ENCODE measurements at regions not wholly inside any gene's neighbourhood (a gene's known extent, or its start where the extent isn't known, plus 50 kb on each side); places are given as distances from the start of the nearest gene placed in this dataset.
A peak's percentile ranks its signal among the peaks of the same experiment; 100 is the strongest.
"Not testable (repeated sequence)": the region's sequence is repeated elsewhere in the genome, so short reads cannot be mapped to it uniquely, and the experiment has no call there.

GRCh38 chr14:106810168-106810567 is 1283.8 kb downstream of the TMEM121 start:
- not testable (repeated sequence) for DNase-seq (ENCODE audit: low read depth, low spot score); H3K4me3 ChIP-seq (ENCODE audit: low read length)

- DNase-seq (ENCODE audit: low read depth, low spot score), result no peak
- H3K4me3 ChIP-seq (ENCODE audit: low read length), result no peak overlapping the region
Measured at GRCh38 chr14:106811162-106811561, 1284.8 kb downstream of the TMEM121 start.

GRCh38 chr14:106812788-106813476 is 1286.5 kb downstream of the TMEM121 start:
- DNase-seq (ENCODE audit: low read depth, low spot score), result no peak

GRCh38 chr14:106813477-106813823 is 1287.1 kb downstream of the TMEM121 start:
- DNase-seq (ENCODE audit: low read depth, low spot score), result no peak
- H3K4me3 ChIP-seq (ENCODE audit: low read length), result no peak overlapping the region

More at GRCh38 chr14:106812788-106813476, 1286.5 kb downstream of the TMEM121 start:
- no peak overlapping the region for H3K4me3 ChIP-seq (ENCODE audit: low read length)

GRCh38 chr14:106820119-106820518 is 1293.7 kb downstream of the TMEM121 start:
- H3K4me3 ChIP-seq (ENCODE audit: low read length), result no peak overlapping the region
- no peak for DNase-seq (ENCODE audit: low read depth, low spot score)

GRCh38 chr14:106821119-106821518 is 1294.7 kb downstream of the TMEM121 start:
- H3K4me3 ChIP-seq (ENCODE audit: low read length), result no peak overlapping the region
- no peak for DNase-seq (ENCODE audit: low read depth, low spot score)

GRCh38 chr14:106822905-106823304 is 1296.5 kb downstream of the TMEM121 start:
- no peak overlapping the region for H3K4me3 ChIP-seq (ENCODE audit: low read length)
- no peak for DNase-seq (ENCODE audit: low read depth, low spot score)

- no peak for DNase-seq (ENCODE audit: low read depth, low spot score)
- no peak overlapping the region for H3K4me3 ChIP-seq (ENCODE audit: low read length)
Measured at GRCh38 chr14:106823552-106823951, 1297.2 kb downstream of the TMEM121 start.

GRCh38 chr14:106826833-106827369 is 1300.5 kb downstream of the TMEM121 start:
- DNase-seq (ENCODE audit: low read depth, low spot score), result no peak
- no peak overlapping the region for H3K4me3 ChIP-seq (ENCODE audit: low read length)

GRCh38 chr14:106831322-106831720 is 1304.9 kb downstream of the TMEM121 start:
- no peak overlapping the region for H3K4me3 ChIP-seq (ENCODE audit: low read length)
- peak; percentile 35 for DNase-seq (ENCODE audit: low read depth, low spot score)

- DNase-seq (ENCODE audit: low read depth, low spot score), result no peak
- no peak overlapping the region for H3K4me3 ChIP-seq (ENCODE audit: low read length)
Measured at GRCh38 chr14:106837870-106838269, 1311.5 kb downstream of the TMEM121 start.

GRCh38 chr14:106838991-106839769 is 1312.8 kb downstream of the TMEM121 start:
- no peak for DNase-seq (ENCODE audit: low read depth, low spot score)
- no peak overlapping the region for H3K4me3 ChIP-seq (ENCODE audit: low read length)

- H3K4me3 ChIP-seq (ENCODE audit: low read length), result no peak overlapping the region
- peak; percentile 60 for DNase-seq (ENCODE audit: low read depth, low spot score)
Measured at GRCh38 chr14:106840258-106840657, 1313.9 kb downstream of the TMEM121 start.

- DNase-seq (ENCODE audit: low read depth, low spot score), result no peak
Measured at GRCh38 chr14:106840991-106841390, 1314.6 kb downstream of the TMEM121 start.

GRCh38 chr14:106841701-106842100 is 1315.3 kb downstream of the TMEM121 start:
- DNase-seq (ENCODE audit: low read depth, low spot score), result no peak
- no peak overlapping the region for H3K4me3 ChIP-seq (ENCODE audit: low read length)

More at GRCh38 chr14:106840991-106841390, 1314.6 kb downstream of the TMEM121 start:
- H3K4me3 ChIP-seq (ENCODE audit: low read length), result no peak overlapping the region

GRCh38 chr14:106842687-106843086 is 1316.3 kb downstream of the TMEM121 start:
- no peak overlapping the region for H3K4me3 ChIP-seq (ENCODE audit: low read length)
- DNase-seq (ENCODE audit: low read depth, low spot score), result no peak

GRCh38 chr14:106843386-106843785 is 1317.0 kb downstream of the TMEM121 start:
- peak overlapping the region; percentile 71 for H3K4me3 ChIP-seq (ENCODE audit: low read length)
- peak; percentile 39 for DNase-seq (ENCODE audit: low read depth, low spot score)

- peak overlapping the region; percentile 71 for H3K4me3 ChIP-seq (ENCODE audit: low read length)
- DNase-seq (ENCODE audit: low read depth, low spot score), result peak; percentile 67
Measured at GRCh38 chr14:106843951-106844483, 1317.6 kb downstream of the TMEM121 start.

- DNase-seq (ENCODE audit: low read depth, low spot score), result peak; percentile 70
- H3K4me3 ChIP-seq (ENCODE audit: low read length), result peak overlapping the region; percentile 71
Measured at GRCh38 chr14:106844608-106845285, 1318.4 kb downstream of the TMEM121 start.

Data from Jurkat, Clone E6-1 (cell line).